GM21390 (cell line): ENCODE measurements at regions not wholly inside any gene's neighbourhood (a gene's known extent, or its start where the extent isn't known, plus 50 kb on each side); places are given as distances from the start of the nearest gene placed in this dataset.

Experiments
- ATAC-seq: cut with Tn5 transposase; IDR thresholded peaks from one replicate; pipeline ENCODE4 v1.9.1; 2021; ENCODE audit not compliant: unreplicated experiment

GRCh38 chr15:36218991-36219390 is 360.4 kb upstream of the CDIN1 start:
- no peak for ATAC-seq

GRCh38 chr15:36221992-36222391 is 357.4 kb upstream of the CDIN1 start:
- no peak for ATAC-seq

DNA sequence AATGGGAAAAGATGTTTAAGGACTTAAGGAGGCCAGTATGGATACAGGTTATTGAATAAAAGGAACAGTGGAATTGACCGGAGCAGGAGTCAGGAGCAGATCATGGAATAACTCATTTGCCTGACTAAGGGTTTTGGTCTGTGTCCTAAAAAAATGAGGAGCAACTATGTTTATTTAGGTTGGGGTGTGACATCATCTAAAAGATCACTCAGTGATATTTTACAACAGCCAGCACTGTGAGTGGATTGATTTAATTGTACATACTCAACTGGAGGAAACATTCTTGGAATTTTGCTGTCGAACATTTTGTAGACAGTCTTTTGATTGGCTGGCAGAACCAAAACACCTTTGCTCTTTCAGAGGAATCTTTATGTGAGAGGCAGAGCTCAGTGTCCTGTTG is 348.6 kb upstream of the CDIN1 start:
- no peak for ATAC-seq

GRCh38 chr15:36232491-36232890 is 346.9 kb upstream of the CDIN1 start:
- ATAC-seq, result no peak

DNA sequence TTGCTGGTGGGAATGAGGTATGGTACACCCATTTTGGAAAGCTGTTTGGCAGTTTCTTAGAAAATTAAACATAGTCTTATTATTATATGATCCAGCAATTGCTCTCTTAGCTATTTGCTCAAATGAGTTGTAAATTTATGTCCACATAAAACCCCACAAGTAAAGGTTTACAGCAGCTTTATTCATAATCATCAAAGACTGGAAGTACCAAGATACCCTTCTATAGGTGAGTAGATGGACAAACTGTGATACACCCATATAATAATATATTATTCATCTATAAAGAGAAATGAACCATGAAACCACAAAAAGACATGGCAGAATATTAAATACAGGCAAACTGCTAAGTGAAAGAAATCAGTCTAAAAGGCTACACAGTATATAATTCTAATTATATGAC is 344.7 kb upstream of the CDIN1 start:
- no peak for ATAC-seq

DNA sequence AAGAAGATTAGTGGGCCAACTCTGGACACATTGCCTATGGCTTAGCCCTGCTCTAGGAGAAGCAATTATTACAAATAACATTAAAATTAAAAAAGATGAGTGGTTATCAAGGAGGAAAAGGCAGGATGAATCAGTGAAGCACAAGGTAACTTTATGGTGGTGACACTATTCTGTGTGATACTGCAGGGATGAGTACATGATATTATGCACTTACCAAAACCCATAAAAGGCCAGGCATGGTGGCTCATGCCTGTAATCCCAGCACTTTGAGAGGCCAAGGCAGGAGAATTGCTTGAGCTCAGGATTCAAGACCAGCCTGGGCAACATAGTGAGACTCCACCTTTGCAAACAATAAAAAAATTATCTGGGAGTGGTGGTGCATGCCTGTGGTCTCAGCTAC is 344.3 kb upstream of the CDIN1 start:
- no peak for ATAC-seq

- ATAC-seq, result no peak
Measured at GRCh38 chr15:36239509-36239908, 339.9 kb upstream of the CDIN1 start.

DNA sequence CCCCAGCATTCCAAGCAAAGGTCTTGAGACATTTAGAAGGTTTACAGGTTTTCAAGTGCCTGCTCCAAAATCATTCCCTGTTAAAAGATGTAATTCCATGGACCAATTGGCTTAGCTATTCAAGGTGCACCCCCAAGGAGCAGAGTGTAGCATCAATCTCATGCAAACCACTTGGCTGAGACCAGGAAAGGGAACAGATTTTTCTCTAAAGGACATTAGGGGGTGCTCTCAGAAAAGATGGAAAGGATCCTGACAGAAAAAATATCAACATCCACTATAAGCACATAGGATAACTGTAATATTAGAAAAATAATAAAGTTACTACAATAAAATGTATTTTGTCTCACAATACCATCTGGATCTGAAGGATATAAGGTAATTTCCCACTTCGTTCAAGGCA is 328.0 kb upstream of the CDIN1 start:
- no peak for ATAC-seq

- ATAC-seq, result no peak
Measured at GRCh38 chr15:36252146-36252711, 327.2 kb upstream of the CDIN1 start.

DNA sequence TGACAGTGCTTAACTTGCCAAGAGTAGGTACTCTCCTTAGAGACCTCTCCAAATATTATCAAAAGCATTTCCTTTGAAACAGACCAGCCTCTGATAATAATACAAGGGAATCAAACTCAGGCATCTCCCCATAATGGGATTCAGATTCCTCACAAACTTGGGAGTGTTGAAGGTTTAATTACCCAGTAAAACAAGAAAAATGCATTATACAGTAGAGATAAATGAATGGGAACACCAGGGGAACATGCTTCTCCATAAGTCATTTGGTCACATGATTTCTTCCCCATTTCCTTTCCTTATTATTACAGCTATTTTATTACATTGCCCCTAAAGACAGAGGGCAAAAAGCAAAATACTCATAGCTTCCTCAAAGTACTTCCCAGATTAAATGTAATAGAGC is 325.0 kb upstream of the CDIN1 start:
- ATAC-seq, result no peak

GRCh38 chr15:36256404-36256807 is 323.0 kb upstream of the CDIN1 start:
- ATAC-seq, result no peak

- no peak for ATAC-seq
Measured at GRCh38 chr15:36263666-36264065, 315.8 kb upstream of the CDIN1 start.

GRCh38 chr15:36265422-36265821 is 314.0 kb upstream of the CDIN1 start:
- no peak for ATAC-seq

- no peak for ATAC-seq
Measured at GRCh38 chr15:36271048-36271447, 308.4 kb upstream of the CDIN1 start.

DNA sequence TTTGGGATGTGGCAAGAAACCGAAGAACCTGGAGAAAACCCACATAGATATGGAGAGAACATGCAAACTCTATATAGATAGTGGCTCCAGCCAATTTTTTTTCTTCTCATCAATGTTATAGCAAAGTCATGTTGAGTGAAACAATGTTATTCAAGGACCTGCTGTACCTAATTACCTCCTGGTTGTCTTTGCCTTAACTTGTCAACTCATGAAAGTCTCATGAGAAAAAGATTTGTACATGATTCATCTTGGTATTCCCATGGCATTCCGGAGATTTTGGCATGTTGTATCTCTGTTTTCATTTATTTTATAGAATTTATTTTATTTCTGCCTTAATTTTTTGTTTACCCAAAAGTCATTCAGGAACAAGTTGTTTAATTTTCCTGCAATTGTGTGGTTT is 303.8 kb upstream of the CDIN1 start:
- ATAC-seq, result no peak

- no peak for ATAC-seq
Measured at GRCh38 chr15:36278219-36278618, 301.2 kb upstream of the CDIN1 start.

DNA sequence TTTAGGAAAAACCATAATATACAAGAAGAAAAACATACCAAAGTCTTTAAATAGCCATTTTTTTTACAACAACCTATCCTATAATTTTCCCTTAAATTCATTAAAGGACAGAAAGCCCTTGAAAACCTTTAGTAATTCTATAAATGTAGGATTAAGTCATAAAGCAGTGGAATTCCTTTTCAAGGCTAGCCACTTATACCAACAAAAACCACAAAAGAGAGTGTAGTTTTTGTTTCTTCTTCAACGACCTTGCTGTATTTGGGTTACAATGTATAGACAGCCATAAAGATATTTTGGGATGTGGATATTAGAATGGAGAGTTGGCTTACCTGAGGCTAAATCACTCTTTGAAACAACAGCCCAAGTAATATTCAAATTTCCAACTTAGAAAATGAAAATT is 296.6 kb upstream of the CDIN1 start:
- no peak for ATAC-seq

GRCh38 chr15:36284911-36285310 is 294.5 kb upstream of the CDIN1 start:
- ATAC-seq, result no peak

DNA sequence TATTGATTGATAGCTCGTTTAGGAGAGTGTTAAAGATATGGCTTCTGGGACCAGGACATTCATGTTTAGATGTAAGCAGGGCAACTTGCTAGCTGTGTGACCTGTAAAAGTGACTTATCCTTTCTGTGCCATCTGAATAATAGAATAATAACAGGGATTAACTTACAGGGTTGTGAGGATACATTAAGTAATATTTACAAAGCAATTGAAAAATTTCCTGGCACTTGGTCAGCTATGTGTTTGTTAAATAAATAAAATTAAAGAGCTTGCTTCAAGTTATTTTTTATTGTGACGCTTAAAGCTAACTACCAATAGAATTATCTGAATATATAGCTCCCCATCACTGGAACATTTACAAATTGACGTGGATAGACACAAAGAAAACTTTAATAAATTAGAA is 287.9 kb upstream of the CDIN1 start:
- no peak for ATAC-seq

- no peak for ATAC-seq
Measured at GRCh38 chr15:36294359-36294758, 285.1 kb upstream of the CDIN1 start.

GRCh38 chr15:36301947-36302346 is 277.5 kb upstream of the CDIN1 start:
- no peak for ATAC-seq

GRCh38 chr15:36313021-36313420 is 266.4 kb upstream of the CDIN1 start:
- no peak for ATAC-seq

DNA sequence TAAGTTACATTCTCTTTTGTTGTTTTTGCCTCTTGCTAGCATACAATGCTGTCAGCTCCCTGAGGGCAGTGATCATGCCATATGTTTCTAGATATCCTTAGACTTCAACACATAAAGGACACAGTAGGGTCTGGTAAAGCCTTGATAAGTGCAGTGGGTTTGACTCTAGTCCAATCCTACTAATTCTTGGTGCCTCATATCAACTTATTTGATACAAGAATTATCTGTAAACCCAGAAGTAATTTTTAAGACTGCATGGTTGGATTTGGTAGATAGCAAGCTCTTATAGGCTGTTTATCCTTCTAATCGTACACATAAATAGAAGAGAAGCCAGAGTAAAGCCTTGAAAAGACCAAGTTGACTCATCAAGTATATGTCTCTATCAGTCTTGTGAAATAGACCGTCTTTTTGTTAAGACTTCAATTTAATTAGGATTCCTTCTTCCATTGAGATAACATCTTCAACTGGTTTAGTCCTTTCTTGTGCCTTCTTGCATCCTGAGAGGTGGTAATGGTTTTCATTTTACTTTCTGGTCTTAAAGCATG is 265.6 kb upstream of the CDIN1 start:
- ATAC-seq, result no peak
